BE2C (cell line): ENCODE measurements at regions not wholly inside any gene's neighbourhood (a gene's known extent, or its start where the extent isn't known, plus 50 kb on each side); places are given as distances from the start of the nearest gene placed in this dataset.

Source experiments
- DNase-seq: peaks from one replicate; pipeline ENCODE4 v3.0.0-alpha.2; 2020
- H3K27me3 ChIP-seq: fragments of 250-450 bp; sonication (Bioruptor Pico); 2 replicates; pipeline ENCODE4 v1.5.1; 2020; ENCODE audit warnings: mild to moderate bottlenecking
- H3K36me3 ChIP-seq: fragments of 250-450 bp; sonication (Bioruptor Pico); 2 replicates; pipeline ENCODE4 v1.5.1; 2020; ENCODE audit warnings: mild to moderate bottlenecking
- H3K4me1 ChIP-seq: fragments of 250-450 bp; sonication (Bioruptor Pico); 2 replicates; pipeline ENCODE4 v1.5.1; 2020
- H3K4me3 ChIP-seq: 2 replicates; pipeline ENCODE4 v1.5.1; 2011; ENCODE audit warnings: low read depth, low read length
- H3K9me3 ChIP-seq: fragments of 250-450 bp; sonication (Bioruptor Pico); 2 replicates; pipeline ENCODE4 v1.5.1; 2020
- TF ChIP-seq, protein P1 (sequence below): IDR thresholded peaks from 2 replicates; pipeline ENCODE4 v1.5.1; 2012; ENCODE audit warnings: mild to moderate bottlenecking, low read depth, low read length

GRCh38 chr2:154638783-154639182, 59.7 kb upstream of the KCNJ3 start:
- TF ChIP-seq, protein P1, sequence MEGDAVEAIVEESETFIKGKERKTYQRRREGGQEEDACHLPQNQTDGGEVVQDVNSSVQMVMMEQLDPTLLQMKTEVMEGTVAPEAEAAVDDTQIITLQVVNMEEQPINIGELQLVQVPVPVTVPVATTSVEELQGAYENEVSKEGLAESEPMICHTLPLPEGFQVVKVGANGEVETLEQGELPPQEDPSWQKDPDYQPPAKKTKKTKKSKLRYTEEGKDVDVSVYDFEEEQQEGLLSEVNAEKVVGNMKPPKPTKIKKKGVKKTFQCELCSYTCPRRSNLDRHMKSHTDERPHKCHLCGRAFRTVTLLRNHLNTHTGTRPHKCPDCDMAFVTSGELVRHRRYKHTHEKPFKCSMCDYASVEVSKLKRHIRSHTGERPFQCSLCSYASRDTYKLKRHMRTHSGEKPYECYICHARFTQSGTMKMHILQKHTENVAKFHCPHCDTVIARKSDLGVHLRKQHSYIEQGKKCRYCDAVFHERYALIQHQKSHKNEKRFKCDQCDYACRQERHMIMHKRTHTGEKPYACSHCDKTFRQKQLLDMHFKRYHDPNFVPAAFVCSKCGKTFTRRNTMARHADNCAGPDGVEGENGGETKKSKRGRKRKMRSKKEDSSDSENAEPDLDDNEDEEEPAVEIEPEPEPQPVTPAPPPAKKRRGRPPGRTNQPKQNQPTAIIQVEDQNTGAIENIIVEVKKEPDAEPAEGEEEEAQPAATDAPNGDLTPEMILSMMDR: no peak
- H3K4me1 ChIP-seq: no peaks in the 10 kb centered on the region

GRCh38 chr2:154640000-154640399, 58.5 kb upstream of the KCNJ3 start:
- TF ChIP-seq, protein P1: no peak
- Histone ChIP-seq H3K27me3 (no peaks in the 10 kb centered on the region), H3K9me3 (no peaks in the 10 kb centered on the region), H3K4me1 (no peaks in the 10 kb centered on the region), H3K4me3 (no peak overlapping the region), H3K36me3 (no peaks in the 10 kb centered on the region)
- DNase-seq: no peak

More at GRCh38 chr2:154638783-154639182, 59.7 kb upstream of the KCNJ3 start:
- no peaks in the 10 kb centered on the region for H3K27me3 ChIP-seq
- no peaks in the 10 kb centered on the region for H3K9me3 ChIP-seq
- no peak overlapping the region for H3K4me3 ChIP-seq
- DNase-seq: no peak
- H3K36me3 ChIP-seq: no peaks in the 10 kb centered on the region
